ENCODE measurements at regions not wholly inside any gene's neighbourhood (a gene's known extent, or its start where the extent isn't known, plus 50 kb on each side); places are given as distances from the start of the nearest gene placed in this dataset.

- no peaks in the 10 kb centered on the region for H4K20me1 ChIP-seq (ENCODE audit: insufficient read depth, poor library complexity, severe bottlenecking)
- H3K4me3 ChIP-seq: no peak overlapping the region
- H3K79me2 ChIP-seq: no peaks in the 10 kb centered on the region
- DNase-seq (ENCODE audit: low spot score): no peak
- H3K4me1 ChIP-seq (ENCODE audit: insufficient read depth): no peaks in the 10 kb centered on the region
- TF ChIP-seq CTCF (IDR thresholded peaks at IDR 0.05; ENCODE audit: poor library complexity): no peak
- no peak for TF ChIP-seq EZH2phosphoT487 (IDR thresholded peaks at IDR 0.05; ENCODE audit: low read depth, severe bottlenecking, unreplicated experiment)
- no peak for TF ChIP-seq EZH2 (IDR thresholded peaks at IDR 0.05; ENCODE audit: borderline replicate concordance)
- no peak overlapping the region for H2AFZ ChIP-seq
- no peaks in the 10 kb centered on the region for H3K9me3 ChIP-seq (ENCODE audit: low read depth)
- H3K27me3 ChIP-seq: no peaks in the 10 kb centered on the region
- no peak overlapping the region for H3K4me2 ChIP-seq
- no peak overlapping the region for H3K27ac ChIP-seq
- no peaks in the 10 kb centered on the region for H3K9me2 ChIP-seq (replicated peaks; ENCODE audit: insufficient read depth)
- no peaks in the 10 kb centered on the region for H3K36me3 ChIP-seq (replicated peaks; ENCODE audit: insufficient read depth, low read depth)
- 68% methylated on average over 5 of the region's 5 CpGs for WGBS (ENCODE audit: low lambda C conversion rate, missing lambda C conversion rate)
Measured at GRCh38 chr1:184257873-184258272, 129.0 kb upstream of the C1orf21 start.

DNA sequence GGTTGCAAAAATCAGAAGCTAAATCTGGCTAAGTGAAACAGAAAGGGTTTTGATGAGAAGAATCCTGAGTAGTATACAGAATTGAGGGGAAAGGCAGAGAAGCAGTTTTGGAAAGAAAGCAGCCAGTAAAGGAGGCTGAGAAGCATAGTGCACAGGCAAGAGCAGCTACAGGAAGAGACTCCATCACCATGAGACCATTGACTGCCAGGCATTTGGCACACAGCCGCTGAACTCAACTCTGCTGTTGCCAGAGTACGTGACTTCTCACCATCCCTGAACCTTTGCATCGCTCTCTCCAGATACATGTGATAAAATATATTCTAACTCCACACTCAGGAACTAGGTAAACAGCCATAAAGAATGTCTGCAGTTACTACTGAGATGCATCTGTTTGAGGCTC, 128.3 kb upstream of the C1orf21 start:
- TF ChIP-seq CTCF (IDR thresholded peaks at IDR 0.05; ENCODE audit: poor library complexity): no peak
- no peak for TF ChIP-seq EZH2phosphoT487 (IDR thresholded peaks at IDR 0.05; ENCODE audit: low read depth, severe bottlenecking, unreplicated experiment)
- TF ChIP-seq EZH2 (IDR thresholded peaks at IDR 0.05; ENCODE audit: borderline replicate concordance): no peak
- Histone ChIP-seq H3K9me2 (replicated peaks; ENCODE audit: insufficient read depth) (no peaks in the 10 kb centered on the region), H3K36me3 (replicated peaks; ENCODE audit: insufficient read depth, low read depth) (no peaks in the 10 kb centered on the region), H3K4me1 (ENCODE audit: insufficient read depth) (no peaks in the 10 kb centered on the region), H2AFZ (no peak overlapping the region), H3K4me3 (no peak overlapping the region), H3K27me3 (no peaks in the 10 kb centered on the region), H4K20me1 (ENCODE audit: insufficient read depth, poor library complexity, severe bottlenecking) (no peaks in the 10 kb centered on the region), H3K79me2 (no peaks in the 10 kb centered on the region), H3K4me2 (no peak overlapping the region), H3K27ac (no peak overlapping the region), H3K9me3 (ENCODE audit: low read depth) (no peaks in the 10 kb centered on the region)
- WGBS (ENCODE audit: low lambda C conversion rate, missing lambda C conversion rate): 84% methylated on average over 3 of the region's 3 CpGs
- DNase-seq (ENCODE audit: low spot score): no peak

DNA sequence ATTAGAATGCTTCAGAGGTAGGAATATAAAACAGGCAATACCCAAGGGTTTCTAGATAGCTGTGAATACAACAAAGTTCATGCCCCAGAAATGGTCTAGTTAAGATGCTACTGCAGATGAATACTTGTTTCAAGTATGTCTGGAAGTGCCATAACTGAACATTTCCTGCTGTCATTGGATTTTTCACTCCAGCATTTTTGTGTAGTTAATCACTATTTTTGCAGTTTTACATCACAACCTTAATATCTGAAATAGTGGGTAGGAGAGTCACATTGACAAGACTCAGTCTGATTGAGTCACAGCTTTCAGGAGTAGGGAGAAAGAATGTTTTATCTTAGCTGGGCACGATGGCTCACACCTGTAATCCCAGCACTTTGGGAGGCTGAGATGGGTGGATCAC, 126.4 kb upstream of the C1orf21 start:
- Histone ChIP-seq H3K27ac (no peak overlapping the region), H4K20me1 (ENCODE audit: insufficient read depth, poor library complexity, severe bottlenecking) (no peaks in the 10 kb centered on the region), H3K27me3 (no peaks in the 10 kb centered on the region), H3K4me2 (no peak overlapping the region), H3K36me3 (replicated peaks; ENCODE audit: insufficient read depth, low read depth) (no peaks in the 10 kb centered on the region), H2AFZ (no peak overlapping the region), H3K4me3 (no peak overlapping the region), H3K9me2 (replicated peaks; ENCODE audit: insufficient read depth) (no peaks in the 10 kb centered on the region), H3K4me1 (ENCODE audit: insufficient read depth) (no peaks in the 10 kb centered on the region), H3K9me3 (ENCODE audit: low read depth) (no peaks in the 10 kb centered on the region), H3K79me2 (no peaks in the 10 kb centered on the region)
- no peak for DNase-seq (ENCODE audit: low spot score)
- 87% methylated on average over 1 of the region's 1 CpG for WGBS (ENCODE audit: low lambda C conversion rate, missing lambda C conversion rate)
- TF ChIP-seq EZH2phosphoT487 (IDR thresholded peaks at IDR 0.05; ENCODE audit: low read depth, severe bottlenecking, unreplicated experiment): no peak
- TF ChIP-seq CTCF (IDR thresholded peaks at IDR 0.05; ENCODE audit: poor library complexity): no peak
- TF ChIP-seq EZH2 (IDR thresholded peaks at IDR 0.05; ENCODE audit: borderline replicate concordance): no peak

DNA sequence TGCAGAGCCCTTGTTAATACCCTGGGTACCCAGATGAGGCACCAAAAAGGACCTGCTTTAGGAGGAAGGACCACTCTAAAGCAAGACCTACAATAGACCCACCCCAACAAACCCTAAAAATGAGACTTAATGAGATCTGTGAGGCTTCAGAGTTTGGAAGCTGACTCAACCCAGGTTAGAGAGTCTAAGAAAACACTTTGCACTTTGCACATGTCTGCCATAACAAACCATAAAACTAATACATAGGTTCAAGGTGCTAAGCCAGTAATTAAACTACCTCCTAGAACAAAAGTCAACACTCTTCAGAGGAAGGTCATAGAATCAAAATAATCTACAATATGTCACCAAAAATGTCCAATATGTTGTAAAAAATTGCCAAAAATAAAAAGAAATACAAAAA, 124.7 kb upstream of the C1orf21 start:
- H3K9me2 ChIP-seq (replicated peaks; ENCODE audit: insufficient read depth): no peaks in the 10 kb centered on the region
- no peak overlapping the region for H2AFZ ChIP-seq
- no peaks in the 10 kb centered on the region for H3K27me3 ChIP-seq
- no peaks in the 10 kb centered on the region for H3K9me3 ChIP-seq (ENCODE audit: low read depth)
- no peaks in the 10 kb centered on the region for H4K20me1 ChIP-seq (ENCODE audit: insufficient read depth, poor library complexity, severe bottlenecking)
- DNase-seq (ENCODE audit: low spot score): no peak
- no peaks in the 10 kb centered on the region for H3K36me3 ChIP-seq (replicated peaks; ENCODE audit: insufficient read depth, low read depth)
- H3K4me3 ChIP-seq: no peak overlapping the region
- H3K4me2 ChIP-seq: no peak overlapping the region
- H3K79me2 ChIP-seq: no peaks in the 10 kb centered on the region
- TF ChIP-seq EZH2phosphoT487 (IDR thresholded peaks at IDR 0.05; ENCODE audit: low read depth, severe bottlenecking, unreplicated experiment): no peak
- TF ChIP-seq CTCF (IDR thresholded peaks at IDR 0.05; ENCODE audit: poor library complexity): no peak
- TF ChIP-seq EZH2 (IDR thresholded peaks at IDR 0.05; ENCODE audit: borderline replicate concordance): no peak
- H3K27ac ChIP-seq: no peak overlapping the region
- no peaks in the 10 kb centered on the region for H3K4me1 ChIP-seq (ENCODE audit: insufficient read depth)

All from hepatocyte (in vitro differentiated cells).